ENCODE measurements at regions not wholly inside any gene's neighbourhood (a gene's known extent, or its start where the extent isn't known, plus 50 kb on each side); places are given as distances from the start of the nearest gene placed in this dataset.

DNA sequence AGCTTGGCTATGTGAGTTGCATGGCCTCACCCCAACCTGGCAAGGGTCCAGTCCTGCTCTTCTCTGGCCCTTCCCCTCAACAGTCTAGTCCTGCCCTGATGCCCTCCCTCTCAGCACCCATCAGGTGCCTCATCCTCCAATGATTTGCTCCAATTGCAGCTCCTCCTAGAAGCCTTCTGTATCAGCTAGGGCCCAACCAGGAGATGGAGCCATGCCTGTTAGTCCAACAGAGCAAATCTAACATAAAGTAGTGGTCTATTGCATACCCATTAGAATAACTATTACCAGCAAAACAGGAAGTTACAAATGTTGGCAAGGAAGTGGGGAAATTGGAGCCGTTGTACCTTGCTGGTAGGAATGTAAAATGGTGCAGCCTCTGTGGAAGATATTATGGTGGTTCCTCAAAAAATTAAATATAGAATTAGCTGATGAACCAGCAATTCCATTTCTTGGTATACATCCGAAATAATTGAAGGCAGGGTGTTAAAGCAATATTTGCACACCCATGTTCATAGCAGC lies 163.5 kb downstream of the VRK1 start:
- TF ChIP-seq, protein P1, sequence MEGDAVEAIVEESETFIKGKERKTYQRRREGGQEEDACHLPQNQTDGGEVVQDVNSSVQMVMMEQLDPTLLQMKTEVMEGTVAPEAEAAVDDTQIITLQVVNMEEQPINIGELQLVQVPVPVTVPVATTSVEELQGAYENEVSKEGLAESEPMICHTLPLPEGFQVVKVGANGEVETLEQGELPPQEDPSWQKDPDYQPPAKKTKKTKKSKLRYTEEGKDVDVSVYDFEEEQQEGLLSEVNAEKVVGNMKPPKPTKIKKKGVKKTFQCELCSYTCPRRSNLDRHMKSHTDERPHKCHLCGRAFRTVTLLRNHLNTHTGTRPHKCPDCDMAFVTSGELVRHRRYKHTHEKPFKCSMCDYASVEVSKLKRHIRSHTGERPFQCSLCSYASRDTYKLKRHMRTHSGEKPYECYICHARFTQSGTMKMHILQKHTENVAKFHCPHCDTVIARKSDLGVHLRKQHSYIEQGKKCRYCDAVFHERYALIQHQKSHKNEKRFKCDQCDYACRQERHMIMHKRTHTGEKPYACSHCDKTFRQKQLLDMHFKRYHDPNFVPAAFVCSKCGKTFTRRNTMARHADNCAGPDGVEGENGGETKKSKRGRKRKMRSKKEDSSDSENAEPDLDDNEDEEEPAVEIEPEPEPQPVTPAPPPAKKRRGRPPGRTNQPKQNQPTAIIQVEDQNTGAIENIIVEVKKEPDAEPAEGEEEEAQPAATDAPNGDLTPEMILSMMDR (IDR thresholded peaks at IDR 0.05) = no peak
- DNase-seq (ENCODE audit: low spot score) (no peak), ATAC-seq (ENCODE audit: low FRiP score) (no peak)

DNA sequence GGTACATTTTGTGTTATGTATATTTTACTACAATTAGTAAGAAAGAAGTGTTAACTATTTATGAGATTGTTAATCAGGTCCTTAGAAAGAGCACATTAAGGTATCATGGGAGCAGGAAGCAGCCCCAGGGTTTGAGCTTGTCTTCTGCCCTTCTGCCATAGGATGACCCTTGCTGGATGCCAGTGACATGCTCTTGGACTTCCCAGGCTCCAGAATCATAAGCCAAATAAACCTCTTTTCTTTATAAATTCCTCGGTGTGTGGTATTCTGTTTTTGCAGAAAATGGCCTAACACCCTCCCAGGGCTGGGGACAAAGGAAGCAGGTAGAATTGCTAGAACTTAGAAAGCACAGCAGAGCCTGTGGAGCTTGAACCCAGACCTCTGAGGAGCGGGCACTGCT lies 164.7 kb downstream of the VRK1 start:
- DNase-seq (ENCODE audit: low spot score) = no peak
- TF ChIP-seq, protein P1 (IDR thresholded peaks at IDR 0.05) = no peak
- no peak for ATAC-seq (ENCODE audit: low FRiP score)

DNA sequence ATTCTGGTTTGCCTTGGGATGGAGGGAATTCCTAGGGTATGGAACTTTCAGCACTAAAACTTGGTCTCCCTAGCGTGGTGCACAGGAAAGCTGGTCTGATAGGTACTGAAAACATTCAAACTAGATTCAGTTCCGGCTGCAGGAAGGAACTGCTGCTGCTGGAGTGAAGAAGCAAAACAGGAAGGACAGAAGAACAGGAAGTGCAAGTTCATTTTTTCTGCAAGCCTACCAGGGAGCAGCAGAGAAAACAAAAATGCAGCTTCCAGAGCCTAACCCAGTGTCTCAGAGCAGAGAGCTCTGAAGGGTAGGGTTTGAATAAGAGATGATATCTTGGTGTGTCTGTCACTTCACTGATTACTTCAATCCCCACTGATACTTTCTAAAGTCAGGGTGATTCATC lies 165.2 kb downstream of the VRK1 start:
- no peak for DNase-seq (ENCODE audit: low spot score)
- ATAC-seq (ENCODE audit: low FRiP score) = no peak
- TF ChIP-seq, protein P1 (IDR thresholded peaks at IDR 0.05) = no peak

DNA sequence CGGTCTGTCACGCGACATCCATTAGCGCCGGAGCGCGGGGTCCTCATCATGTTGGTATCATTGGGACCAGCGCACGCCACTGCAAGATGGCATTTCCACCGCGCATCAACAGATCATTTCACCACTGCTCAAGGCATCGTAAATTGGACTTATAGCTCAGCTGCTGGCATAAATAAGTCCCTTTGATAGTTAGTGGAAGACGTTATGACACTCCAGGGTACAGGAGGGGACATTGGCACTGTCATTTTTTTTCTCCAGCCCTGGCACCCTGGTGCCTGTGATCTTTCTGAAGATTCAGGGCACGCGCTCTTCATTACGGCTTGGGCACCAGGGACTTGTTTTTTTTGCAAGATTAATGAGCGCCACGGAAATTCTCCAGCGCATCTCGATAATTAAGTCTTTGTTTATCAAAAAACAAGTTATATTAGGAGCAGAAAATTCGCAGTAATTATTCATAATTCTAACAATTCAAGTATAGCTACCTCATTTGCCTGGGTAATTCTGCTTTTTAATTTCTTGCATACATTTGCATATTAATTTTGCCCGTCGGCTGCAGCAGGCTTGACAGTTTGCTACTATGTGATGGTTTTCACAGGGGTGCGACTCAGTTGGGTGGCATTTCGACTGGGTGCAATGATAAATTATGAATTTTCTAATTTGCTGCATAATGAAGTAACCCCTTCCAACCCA lies 167.7 kb downstream of the VRK1 start:
- TF ChIP-seq, protein P1 (IDR thresholded peaks at IDR 0.05) = no peak
- ATAC-seq (ENCODE audit: low FRiP score) (no peak), DNase-seq (ENCODE audit: low spot score) (no peak)

DNA sequence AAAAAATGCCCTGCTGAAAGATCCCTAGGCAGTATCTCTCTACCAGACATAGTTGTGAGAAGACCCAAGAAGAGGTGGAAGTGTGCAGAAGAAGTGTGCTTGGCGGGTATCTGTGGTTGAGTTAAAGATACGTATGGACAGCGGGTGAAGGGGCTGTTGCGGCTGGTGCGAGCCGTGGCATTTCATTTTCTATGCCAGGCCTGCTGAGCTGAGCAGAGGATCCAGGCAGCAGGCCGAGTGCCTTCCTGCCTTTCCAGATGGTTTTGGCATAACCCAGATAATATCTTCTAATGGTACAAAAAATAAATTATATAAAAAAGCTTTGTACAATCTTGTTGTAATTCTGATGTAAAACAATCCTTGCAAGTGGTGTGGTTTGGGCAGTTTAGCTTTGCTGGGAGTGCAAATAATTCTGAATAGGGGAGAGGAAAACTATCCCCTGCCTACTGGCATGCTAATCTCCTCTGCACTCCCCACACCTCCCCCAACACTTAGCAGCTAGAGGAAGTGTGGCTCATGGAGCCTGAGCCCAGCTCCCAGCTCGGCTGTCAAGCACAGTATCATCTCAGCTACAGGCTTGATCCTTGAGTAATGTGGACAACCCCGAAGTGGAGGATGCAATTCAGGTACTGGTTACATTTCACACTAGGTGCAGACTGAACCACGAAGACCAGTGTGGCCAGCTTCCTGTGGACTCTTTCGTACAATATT lies 168.9 kb downstream of the VRK1 start:
- TF ChIP-seq, protein P1 (IDR thresholded peaks at IDR 0.05) = no peak
- ATAC-seq (ENCODE audit: low FRiP score) = no peak
- no peak for DNase-seq (ENCODE audit: low spot score)

DNA sequence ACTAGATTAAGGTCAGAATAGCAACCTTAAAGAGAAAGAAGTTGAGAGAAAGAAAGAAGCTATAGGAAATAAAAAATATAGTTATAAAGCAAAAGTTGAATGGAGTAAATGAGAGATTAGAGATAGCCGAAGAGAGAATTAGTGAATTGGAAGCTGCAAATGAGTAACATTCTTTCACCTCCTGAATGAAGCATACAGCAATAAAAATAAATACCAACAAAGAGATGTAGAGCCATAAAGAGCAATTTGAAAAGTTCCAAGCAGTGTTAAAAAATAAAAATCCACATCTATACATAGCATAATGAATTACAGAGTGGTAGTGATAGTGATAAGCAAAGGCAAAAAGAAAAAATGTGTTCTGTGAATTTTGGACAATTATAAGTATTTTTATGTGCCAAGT lies 177.9 kb downstream of the VRK1 start:
- DNase-seq (ENCODE audit: low spot score) (no peak), ATAC-seq (ENCODE audit: low FRiP score) (no peak)
- TF ChIP-seq, protein P1 (IDR thresholded peaks at IDR 0.05) = no peak

Measured in omental fat pad (tissue), 3 donors.